ENCODE measurements at regions not wholly inside any gene's neighbourhood (a gene's known extent, or its start where the extent isn't known, plus 50 kb on each side); places are given as distances from the start of the nearest gene placed in this dataset.
"Not testable (repeated sequence)": the region's sequence is repeated elsewhere in the genome, so short reads cannot be mapped to it uniquely, and the experiment has no call there.

DNA sequence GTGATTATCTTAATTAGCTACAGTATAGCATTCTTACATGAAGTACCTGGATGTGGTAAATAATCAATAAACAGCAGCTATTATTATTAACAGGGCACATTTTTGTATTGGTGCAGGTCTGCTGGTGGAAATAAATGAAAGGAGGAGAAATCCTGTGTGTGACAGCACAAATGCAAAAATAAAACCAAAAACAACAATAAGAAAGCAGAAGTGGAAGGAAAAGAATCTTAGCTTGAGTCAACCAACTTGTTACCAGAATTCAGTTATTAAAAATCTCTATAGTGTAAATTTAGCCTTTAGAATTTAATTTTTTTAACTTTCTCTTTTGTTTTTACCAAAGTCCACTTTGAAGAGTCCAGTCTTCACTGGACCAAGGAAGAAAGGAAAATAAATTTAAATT lies 63.1 kb upstream of the LSM6 start:
- TF ChIP-seq, protein P1, sequence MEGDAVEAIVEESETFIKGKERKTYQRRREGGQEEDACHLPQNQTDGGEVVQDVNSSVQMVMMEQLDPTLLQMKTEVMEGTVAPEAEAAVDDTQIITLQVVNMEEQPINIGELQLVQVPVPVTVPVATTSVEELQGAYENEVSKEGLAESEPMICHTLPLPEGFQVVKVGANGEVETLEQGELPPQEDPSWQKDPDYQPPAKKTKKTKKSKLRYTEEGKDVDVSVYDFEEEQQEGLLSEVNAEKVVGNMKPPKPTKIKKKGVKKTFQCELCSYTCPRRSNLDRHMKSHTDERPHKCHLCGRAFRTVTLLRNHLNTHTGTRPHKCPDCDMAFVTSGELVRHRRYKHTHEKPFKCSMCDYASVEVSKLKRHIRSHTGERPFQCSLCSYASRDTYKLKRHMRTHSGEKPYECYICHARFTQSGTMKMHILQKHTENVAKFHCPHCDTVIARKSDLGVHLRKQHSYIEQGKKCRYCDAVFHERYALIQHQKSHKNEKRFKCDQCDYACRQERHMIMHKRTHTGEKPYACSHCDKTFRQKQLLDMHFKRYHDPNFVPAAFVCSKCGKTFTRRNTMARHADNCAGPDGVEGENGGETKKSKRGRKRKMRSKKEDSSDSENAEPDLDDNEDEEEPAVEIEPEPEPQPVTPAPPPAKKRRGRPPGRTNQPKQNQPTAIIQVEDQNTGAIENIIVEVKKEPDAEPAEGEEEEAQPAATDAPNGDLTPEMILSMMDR (IDR thresholded peaks at IDR 0.05; ENCODE audit: low read depth, low read length): no peak
- DNase-seq (ENCODE audit: extremely low read depth, low read depth): no peak

DNA sequence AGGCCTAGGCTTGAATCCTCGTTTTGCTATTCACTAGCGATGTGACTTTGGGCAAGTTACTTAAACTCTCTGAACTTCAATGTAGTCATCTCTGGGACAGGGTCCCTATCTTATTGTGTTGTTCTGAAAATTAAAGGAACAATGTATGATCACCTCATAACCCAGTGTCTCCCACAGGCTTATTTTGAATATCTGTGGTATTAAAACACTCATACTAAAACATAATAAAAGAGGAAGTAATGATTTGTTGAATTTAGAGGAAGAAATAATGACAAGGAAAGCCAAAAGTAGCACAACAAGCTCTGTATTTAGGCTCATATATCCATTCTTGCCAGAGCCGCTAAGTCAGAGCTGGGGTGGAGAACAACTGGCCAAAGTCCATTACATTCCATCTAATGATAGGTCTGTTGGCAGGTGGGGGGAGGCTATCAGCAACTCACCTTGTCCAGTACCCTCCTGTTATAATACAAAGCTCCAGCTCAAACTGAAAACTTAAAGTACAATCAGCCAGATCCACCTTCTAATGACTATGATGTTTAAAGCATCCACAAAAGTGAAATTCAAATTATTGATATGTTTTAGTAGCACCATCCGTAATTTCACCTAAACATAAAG lies 64.5 kb upstream of the LSM6 start:
- TF ChIP-seq, protein P1 (IDR thresholded peaks at IDR 0.05; ENCODE audit: low read depth, low read length): no peak
- DNase-seq (ENCODE audit: extremely low read depth, low read depth): no peak

DNA sequence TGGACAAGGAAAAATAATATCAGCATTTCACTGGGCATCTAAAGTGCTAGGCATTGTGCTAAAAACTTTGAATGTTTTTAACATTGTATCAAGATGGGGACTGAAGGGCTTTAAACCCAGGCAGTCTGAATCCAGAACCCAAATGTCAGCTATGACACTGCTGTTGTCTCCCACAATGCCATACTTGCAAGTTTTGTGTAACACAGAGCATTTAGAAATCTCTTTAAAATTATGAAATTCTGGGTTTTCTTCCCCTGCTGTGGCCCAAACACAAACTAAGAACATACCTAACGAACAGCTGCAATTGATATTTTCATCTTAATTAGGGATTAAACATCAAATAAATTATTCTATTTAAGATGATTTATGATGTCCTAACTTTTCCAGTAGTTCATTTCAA lies 66.8 kb upstream of the LSM6 start:
- TF ChIP-seq, protein P1 (IDR thresholded peaks at IDR 0.05; ENCODE audit: low read depth, low read length): no peak
- DNase-seq (ENCODE audit: extremely low read depth, low read depth): no peak

DNA sequence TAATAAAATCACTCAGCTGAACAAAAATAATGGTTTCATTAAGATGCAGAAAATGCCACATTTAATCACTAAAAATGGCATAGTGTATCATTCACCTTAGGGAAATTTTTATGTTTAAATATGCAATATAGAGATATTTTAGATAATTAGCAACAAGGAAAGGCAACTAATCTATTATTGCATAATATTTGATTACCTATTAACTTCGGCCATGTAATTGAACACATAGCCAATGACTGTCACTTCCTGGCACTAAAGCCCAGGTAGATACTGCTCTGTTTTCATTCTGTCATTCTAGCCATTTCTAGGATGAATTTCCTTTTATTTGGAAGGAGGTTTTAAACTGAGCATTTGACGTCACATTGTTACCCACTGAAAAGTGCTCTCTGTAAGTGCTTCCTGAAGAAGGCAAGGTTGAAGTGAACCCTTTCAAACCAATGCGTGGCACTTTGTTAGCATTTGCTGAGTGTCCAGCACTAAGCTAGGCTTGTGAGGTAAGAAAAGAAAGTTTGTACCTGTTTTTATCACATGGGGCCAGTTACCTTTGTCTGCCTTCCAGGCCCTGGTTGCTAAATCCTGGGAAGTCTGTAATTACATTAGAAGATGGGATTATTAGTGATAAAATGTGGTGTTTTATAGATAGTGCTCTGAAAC lies 67.8 kb upstream of the LSM6 start:
- DNase-seq (ENCODE audit: extremely low read depth, low read depth): no peak
- TF ChIP-seq, protein P1 (IDR thresholded peaks at IDR 0.05; ENCODE audit: low read depth, low read length): no peak

DNA sequence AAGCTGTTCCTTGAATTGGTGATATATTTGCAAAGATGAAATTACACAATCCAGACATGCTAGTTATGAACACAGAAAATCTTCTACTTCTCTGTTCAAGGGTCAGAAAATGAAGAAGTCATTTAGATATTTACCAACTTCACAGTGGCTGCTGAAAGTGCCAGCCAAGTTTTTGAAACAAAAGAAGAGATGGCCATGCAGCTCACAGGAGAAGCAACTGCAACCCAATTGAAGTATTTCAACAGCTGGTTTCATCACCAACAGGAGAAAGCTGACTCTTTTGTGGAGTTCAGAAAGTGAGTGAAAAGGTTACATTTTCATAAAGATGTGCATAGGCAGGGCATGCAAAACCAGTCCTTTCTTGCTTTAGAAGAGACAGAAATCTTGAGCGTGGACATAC lies 70.1 kb upstream of the LSM6 start:
- TF ChIP-seq, protein P1 (IDR thresholded peaks at IDR 0.05; ENCODE audit: low read depth, low read length): no peak
- DNase-seq (ENCODE audit: extremely low read depth, low read depth): no peak

DNA sequence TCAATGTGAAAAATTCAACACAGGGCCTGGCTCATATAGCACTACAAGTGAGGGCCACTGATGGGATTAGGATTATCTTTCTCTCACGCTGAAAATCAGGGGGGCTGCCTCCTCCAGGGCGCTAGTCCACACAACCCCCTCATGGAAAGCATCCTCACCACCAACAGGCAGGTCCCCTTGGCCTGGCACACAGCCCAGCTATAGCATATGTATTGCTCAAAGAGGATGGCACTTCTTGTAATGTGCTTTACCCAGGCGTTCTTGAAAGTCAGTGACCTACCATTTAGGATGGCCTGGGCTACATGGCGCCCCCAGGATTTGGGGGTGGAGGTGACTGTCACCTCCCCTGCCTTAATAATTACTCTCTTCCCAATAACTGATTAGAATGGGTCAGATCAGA lies 71.0 kb upstream of the LSM6 start:
- TF ChIP-seq, protein P1 (IDR thresholded peaks at IDR 0.05; ENCODE audit: low read depth, low read length): no peak
- no peak for DNase-seq (ENCODE audit: extremely low read depth, low read depth)

DNA sequence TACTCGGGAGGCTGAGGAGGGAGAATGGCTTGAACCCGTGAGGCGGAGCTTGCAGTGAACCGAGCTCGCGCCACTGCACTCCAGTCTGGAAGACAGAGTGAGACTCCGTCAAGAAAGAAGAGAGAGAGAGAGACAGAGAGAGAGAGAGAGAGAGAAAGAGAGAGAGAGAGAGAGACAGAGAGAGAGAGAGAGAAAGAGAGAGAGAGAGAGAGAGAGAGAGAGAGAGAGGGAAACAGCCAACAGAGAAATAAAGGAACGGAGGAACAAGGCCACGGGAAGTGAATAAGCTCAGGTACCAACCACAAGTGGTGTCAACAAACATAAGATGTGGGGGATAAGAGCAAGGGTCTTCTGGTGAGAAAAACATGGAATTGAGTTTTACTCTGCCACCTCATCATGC lies 71.5 kb upstream of the LSM6 start:
- DNase-seq (ENCODE audit: extremely low read depth, low read depth): not testable (repeated sequence)

DNA sequence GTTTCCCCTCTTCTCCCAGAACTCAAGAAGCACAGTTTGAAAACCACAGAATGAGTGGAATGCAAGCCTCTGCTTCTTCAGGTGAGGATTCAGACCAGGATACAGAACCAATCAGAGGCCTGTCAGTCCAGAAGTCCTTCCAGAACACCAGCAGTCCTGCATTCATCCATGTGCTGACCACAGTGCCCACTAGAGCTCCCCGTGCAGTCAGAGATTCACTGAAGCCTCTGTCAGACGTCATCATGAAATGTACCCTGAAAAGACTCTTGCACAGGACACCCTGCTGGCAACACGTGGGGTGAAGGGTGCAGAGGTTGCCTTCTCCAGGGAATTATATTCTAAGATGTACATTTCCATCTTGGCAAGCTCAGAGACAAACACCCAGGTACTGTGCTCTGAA lies 75.9 kb upstream of the LSM6 start:
- DNase-seq (ENCODE audit: extremely low read depth, low read depth): no peak
- TF ChIP-seq, protein P1 (IDR thresholded peaks at IDR 0.05; ENCODE audit: low read depth, low read length): no peak
